GM18858 (cell line): ENCODE measurements at regions not wholly inside any gene's neighbourhood (a gene's known extent, or its start where the extent isn't known, plus 50 kb on each side); places are given as distances from the start of the nearest gene placed in this dataset.

ENCODE experiments used
- ATAC-seq: cut with Tn5 transposase; IDR thresholded peaks from one replicate; pipeline ENCODE4 v1.9.1; 2021; ENCODE audit not compliant: unreplicated experiment

- ATAC-seq, result no peak
Observed at GRCh38 chr16:52805559-52806168, 247.0 kb downstream of the CHD9NB start.

DNA sequence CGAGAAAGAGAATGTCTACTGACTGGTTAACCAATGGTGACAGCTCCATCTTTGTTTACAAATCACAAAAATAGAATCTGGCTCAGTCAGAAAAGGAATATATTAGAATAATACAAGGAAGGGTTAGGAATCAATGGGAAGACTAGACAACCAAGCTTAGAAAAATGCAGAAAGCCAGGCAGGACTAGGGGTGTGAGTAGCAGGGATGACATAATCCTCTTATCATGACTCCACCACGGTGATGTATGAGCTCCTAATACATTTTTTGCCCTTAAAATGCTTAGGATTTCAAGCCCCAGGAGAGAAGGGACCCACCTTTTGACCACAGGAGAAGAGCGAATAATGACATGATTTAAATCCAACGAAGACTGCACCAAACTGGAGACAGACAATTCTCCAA is 252.3 kb downstream of the CHD9NB start:
- ATAC-seq, result no peak

- ATAC-seq, result no peak
Observed at GRCh38 chr16:52799149-52799548, 252.2 kb upstream of the TOX3 start.

DNA sequence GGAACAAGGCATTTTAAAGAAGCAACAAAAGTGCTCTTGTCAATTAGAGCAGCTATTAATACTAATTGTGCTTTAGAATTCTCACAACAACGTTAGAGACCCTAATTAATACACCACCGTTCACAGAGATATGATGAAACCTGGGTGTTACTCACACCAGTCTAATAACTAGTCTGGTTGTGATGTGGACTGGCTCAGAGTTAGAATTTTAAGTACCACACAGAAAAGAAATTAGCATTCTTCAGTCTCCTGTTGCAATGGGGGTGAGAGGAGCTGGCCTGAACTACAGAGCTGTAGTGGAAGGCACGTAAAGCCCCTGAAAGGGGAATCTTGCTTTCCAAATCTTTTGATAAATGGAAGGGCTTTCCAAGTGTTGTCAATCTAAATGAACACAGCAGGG is 240.8 kb upstream of the TOX3 start:
- no peak for ATAC-seq

GRCh38 chr16:52786091-52786490 is 239.1 kb upstream of the TOX3 start:
- no peak for ATAC-seq

DNA sequence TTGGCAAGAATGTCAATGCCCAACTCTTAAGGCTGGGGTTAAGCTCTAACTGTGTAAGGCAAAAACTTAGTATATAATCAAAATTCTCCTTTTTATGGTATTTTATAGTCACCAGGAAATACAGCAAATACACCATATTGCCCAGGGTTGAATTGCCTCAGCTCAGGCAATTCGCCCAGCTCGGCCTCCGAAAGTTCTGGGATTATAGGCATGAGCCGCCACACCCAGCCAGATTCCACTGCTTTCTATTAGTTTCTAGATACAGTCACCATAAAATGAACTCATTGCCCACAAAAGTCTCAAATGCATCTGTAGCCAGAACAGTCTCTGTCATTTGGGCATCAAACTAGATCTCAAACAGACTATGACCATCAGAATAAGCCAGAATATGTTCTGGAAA is 238.7 kb upstream of the TOX3 start:
- ATAC-seq, result no peak

DNA sequence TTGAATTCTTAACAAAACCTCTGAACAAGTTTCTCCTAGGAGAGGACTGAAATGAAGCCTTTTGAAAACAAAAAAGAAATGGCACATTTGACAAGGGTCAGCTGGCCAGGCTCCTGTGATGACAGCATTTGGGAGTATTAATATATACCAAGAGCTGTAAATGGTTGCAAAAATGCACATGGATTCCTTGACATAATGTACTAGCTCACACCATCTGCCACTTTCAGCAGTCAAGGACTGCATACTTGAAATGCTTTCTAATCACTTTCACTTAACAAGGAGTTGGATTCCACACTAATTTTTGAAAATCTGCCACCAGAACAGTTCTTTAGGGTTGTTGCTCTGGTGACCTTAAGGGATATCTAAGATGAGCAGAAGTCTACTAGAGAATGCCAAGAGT is 236.7 kb upstream of the TOX3 start:
- ATAC-seq, result no peak

DNA sequence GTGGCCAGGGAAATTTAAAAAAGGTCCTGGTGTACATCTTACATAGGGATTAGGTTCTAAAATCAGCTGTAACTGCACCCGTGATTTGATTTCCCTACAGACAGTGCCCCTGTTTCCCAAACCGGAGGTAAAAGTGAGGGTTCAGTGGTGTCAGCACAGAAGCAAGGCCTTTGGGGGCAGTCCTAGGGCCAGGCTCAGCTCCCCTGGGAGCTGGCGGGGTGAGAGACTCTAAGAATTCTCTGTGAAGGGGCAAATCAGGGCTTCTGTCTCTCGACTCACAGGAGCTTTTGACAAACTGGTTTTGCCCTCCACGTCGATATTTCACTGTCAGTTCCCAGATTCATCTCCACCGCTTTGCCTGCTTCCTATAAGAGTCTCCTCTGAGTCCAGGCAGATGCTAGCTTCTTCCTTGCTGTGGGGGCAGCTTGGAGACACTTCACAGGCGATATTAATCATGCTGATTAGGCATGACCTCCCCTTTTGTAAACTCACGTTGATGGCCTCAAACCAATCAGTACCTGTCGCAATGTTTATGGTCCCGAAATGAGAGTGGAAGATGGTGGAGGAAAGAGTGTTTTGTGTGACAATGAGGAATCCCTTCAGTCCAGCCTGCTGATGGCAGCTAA is 234.2 kb upstream of the TOX3 start:
- ATAC-seq, result no peak

DNA sequence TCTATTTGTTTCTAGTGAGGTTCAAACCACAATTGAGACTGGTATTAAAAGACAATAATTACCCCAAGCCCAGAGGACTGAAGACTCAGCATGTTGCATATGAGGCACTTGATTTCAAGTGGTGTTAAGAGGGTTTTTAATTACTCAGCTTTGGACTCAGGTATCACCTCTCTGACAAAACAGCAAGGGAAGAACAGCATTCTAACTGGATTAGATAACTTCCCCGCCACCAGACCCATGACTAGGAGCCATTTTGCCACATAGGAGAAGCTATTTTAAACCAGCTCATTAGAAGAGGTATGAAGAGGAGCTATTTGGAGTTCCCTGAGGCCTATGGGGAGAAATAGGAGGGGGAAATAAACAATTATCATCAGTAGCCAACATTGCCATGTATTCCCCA is 226.1 kb upstream of the TOX3 start:
- ATAC-seq, result no peak

GRCh38 chr16:52770828-52771227 is 223.9 kb upstream of the TOX3 start:
- no peak for ATAC-seq

DNA sequence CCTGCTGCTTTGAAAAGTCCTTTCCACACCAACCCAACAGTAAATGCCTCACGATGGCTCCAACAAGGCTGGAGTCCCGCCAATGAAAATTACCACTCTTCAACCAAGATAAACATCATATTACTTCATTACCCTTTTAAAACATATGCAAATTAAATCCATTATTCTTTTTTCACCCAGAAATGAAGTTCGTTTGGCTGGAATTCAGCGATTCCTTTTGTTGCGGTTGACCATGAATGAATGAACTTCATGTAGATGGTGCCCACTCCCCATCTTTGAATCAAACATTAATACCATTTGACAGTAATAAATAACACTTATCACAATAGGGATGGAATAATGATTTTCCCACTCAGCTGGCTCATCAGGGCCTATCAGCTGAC is 211.5 kb upstream of the TOX3 start:
- no peak for ATAC-seq

GRCh38 chr16:52757746-52758472 is 211.0 kb upstream of the TOX3 start:
- no peak for ATAC-seq

GRCh38 chr16:52756812-52757517 is 210.0 kb upstream of the TOX3 start:
- ATAC-seq, result no peak

- ATAC-seq, result no peak
Observed at GRCh38 chr16:52755396-52755795, 208.5 kb upstream of the TOX3 start.

- no peak for ATAC-seq
Observed at GRCh38 chr16:52751035-52751434, 204.1 kb upstream of the TOX3 start.

DNA sequence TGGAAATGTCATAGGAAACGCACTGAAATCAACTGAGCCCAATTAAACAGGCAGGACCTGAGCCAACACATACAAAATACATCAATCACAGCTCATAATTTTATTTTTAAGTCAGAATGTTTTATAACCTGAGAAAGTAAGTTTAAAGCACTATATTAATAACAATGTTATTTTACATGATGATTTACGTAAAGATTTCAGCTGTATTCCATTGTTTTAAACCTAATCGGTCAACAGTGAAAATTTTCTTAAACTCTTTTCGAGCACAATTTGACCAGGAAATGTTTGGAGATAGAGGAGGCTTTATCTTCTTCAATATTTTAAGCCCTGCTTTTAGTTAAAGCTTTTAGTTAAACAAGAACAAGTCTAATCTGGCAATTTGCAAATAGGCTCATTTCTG is 201.8 kb upstream of the TOX3 start:
- no peak for ATAC-seq

DNA sequence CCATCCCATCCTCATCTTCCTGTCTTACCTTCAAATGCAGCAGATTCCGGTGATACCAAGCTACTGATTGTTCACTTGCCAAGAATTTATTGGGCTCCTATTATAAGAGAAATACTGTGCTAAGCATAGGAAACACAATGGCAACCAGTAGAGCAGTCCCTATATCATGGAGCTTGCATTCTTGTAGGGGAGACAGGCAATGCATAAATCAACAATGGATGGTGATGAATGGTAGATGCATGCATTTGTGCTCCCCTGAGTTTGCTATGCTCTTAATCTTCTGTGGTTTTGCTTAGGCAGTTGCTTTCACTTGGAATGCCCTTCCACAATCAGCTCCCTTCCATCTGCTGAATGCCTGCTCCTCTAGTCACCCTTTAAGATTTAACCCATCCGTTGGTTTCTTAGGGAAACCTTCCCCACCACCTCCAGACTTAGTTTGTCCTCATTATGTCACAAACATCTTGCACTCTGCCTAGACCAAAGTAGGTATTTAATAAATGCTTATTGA is 200.2 kb upstream of the TOX3 start:
- ATAC-seq, result no peak

- no peak for ATAC-seq
Observed at GRCh38 chr16:52743707-52744106, 196.8 kb upstream of the TOX3 start.

GRCh38 chr16:52742608-52743170 is 195.7 kb upstream of the TOX3 start:
- no peak for ATAC-seq

GRCh38 chr16:52742052-52742451 is 195.1 kb upstream of the TOX3 start:
- ATAC-seq, result no peak

GRCh38 chr16:52741351-52741750 is 194.4 kb upstream of the TOX3 start:
- no peak for ATAC-seq
